Vagina (tissue), 2 donors: ENCODE measurements at regions not wholly inside any gene's neighbourhood (a gene's known extent, or its start where the extent isn't known, plus 50 kb on each side); places are given as distances from the start of the nearest gene placed in this dataset.

Experiments
- DNase-seq, 2 donors: peaks; one replicate each; pipeline ENCODE4 v3.0.0-alpha.2; 2017; ENCODE audit errors: extremely low spot score in 2 of 2
- H3K27ac ChIP-seq: fragments of 200-600 bp; sonication (generic); one replicate; pipeline ENCODE4 v1.5.1; 2019
- H3K27me3 ChIP-seq: fragments of 200-600 bp; sonication (generic); one replicate; pipeline ENCODE4 v1.5.1; 2019
- H3K36me3 ChIP-seq, 2 donors: fragments of 200-600 bp; sonication (generic); one replicate each; pipeline ENCODE4 v1.5.1; 2017 to 2019
- H3K4me1 ChIP-seq: fragments of 200-600 bp; sonication (generic); one replicate; pipeline ENCODE4 v1.5.1; 2019
- H3K4me3 ChIP-seq, 2 donors: fragments of 200-600 bp; sonication (generic); 1 replicate in 1 of 2; 2 replicates in 1 of 2; pipeline ENCODE4 v1.5.1; 2016 to 2019
- H3K9me3 ChIP-seq: fragments of 200-600 bp; sonication (generic); one replicate; pipeline ENCODE4 v1.5.1; 2019
- POLR2A ChIP-seq, 2 donors: fragments of 450-650 bp; IDR thresholded peaks; one replicate each; pipeline ENCODE4 v1.6.1; 2017; ENCODE audit warnings: antibody characterized with exemption in 2 of 2, mild to moderate bottlenecking in 2 of 2, moderate library complexity in 2 of 2
- POLR2AphosphoS5 ChIP-seq, 2 donors: sonication (generic); formaldehyde crosslinking; IDR thresholded peaks; one replicate each; pipeline ENCODE4 v1.9.0; 2017; ENCODE audit warnings: antibody characterized with exemption in 2 of 2, mild to moderate bottlenecking in 2 of 2, low read depth in 1 of 2; ENCODE audit not compliant: insufficient read depth in 1 of 2
- intact Hi-C: fragments of 100-400 bp; cut with DNase I; formaldehyde crosslinking; loops from one replicate; pipeline ENCODE4 v1.15.1; 2023
- TF ChIP-seq, protein P1 (sequence below), 3 experiments: fragments of 450-650 bp in 2 of 3; fragments of 200-600 bp in 1 of 3; sonication (generic) in 1 of 3; IDR thresholded peaks; one replicate each; pipeline ENCODE4 v1.5.1; 2017 to 2019; ENCODE audit warnings: antibody characterized with exemption in 3 of 3, mild to moderate bottlenecking in 2 of 3, moderate library complexity in 2 of 3

DNA sequence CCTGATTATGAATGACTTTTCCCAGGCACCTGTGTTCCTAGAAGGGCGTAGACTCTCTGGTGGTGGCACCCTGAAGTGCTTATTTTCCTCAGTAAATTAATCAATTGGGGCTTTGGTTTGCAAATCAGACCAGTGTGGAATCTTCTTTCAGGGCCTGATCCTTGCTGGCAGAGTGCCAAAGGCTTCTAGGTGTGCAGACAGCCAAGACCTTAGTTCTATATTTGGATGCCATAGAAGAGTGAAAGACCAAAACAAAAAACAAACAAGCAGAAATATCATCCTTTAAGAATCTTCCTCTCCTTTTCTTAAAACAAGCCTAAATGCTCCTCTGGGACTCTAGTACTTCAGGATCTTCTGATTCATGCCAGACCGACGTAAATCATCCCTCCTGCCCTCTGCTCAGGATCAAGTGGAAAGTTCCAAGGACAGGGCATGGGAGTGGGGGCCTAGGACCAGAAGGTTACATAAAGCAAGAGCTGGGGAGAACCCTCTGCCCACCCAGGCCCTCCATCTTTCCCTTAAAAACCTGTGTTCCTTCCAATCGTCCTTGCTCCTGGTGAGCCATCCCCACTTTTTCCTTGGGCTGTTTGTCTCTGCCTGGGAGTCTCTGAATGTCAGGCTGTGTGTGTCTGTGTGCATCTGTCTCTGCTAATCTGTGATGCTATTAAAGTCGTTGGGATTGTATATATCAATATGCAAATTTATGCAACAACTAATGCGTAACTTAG, 70.5 kb upstream of the MYLIP start:
- H3K27ac ChIP-seq, result no peak overlapping the region
- no peaks in the 10 kb centered on the region for H3K9me3 ChIP-seq
- H3K4me1 ChIP-seq, result no peaks in the 10 kb centered on the region
- no peaks in the 10 kb centered on the region for H3K36me3 ChIP-seq
- no peak for DNase-seq
- intact Hi-C loops, result no loop called here
- H3K4me3 ChIP-seq, result no peak overlapping the region
- H3K27me3 ChIP-seq, result no peaks in the 10 kb centered on the region
- TF ChIP-seq, protein P1, sequence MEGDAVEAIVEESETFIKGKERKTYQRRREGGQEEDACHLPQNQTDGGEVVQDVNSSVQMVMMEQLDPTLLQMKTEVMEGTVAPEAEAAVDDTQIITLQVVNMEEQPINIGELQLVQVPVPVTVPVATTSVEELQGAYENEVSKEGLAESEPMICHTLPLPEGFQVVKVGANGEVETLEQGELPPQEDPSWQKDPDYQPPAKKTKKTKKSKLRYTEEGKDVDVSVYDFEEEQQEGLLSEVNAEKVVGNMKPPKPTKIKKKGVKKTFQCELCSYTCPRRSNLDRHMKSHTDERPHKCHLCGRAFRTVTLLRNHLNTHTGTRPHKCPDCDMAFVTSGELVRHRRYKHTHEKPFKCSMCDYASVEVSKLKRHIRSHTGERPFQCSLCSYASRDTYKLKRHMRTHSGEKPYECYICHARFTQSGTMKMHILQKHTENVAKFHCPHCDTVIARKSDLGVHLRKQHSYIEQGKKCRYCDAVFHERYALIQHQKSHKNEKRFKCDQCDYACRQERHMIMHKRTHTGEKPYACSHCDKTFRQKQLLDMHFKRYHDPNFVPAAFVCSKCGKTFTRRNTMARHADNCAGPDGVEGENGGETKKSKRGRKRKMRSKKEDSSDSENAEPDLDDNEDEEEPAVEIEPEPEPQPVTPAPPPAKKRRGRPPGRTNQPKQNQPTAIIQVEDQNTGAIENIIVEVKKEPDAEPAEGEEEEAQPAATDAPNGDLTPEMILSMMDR (IDR thresholded peaks at IDR 0.05), result no peak
- TF ChIP-seq POLR2AphosphoS5 (IDR thresholded peaks at IDR 0.05; ENCODE audit: insufficient read depth in 1 of 2, low read depth in 1 of 2) (no peak), POLR2A (IDR thresholded peaks at IDR 0.05) (no peak)

DNA sequence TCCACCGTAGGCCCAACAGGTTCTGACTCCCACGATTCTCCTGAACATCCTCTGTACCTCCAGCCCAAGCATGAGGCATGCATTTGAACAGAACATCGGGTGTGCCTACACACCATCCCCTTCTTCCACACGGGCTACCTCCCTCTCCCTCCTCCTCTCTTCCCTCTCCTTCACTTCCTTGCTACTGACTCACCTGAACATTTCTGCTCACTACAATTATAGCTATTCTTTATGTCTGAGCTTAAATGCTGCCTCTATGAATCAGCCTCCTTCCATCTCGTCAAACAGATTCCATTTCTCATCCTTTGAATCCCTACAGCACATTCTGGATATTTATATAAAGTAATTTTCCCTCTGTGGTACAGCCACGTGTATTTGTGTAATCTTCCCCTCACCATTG, 71.4 kb upstream of the MYLIP start:
- no peak overlapping the region for H3K27ac ChIP-seq
- no peak overlapping the region for H3K4me3 ChIP-seq
- no peak for TF ChIP-seq POLR2AphosphoS5 (IDR thresholded peaks at IDR 0.05; ENCODE audit: insufficient read depth in 1 of 2, low read depth in 1 of 2)
- no peak for TF ChIP-seq POLR2A (IDR thresholded peaks at IDR 0.05)
- TF ChIP-seq, protein P1 (IDR thresholded peaks at IDR 0.05), result no peak
- H3K9me3 ChIP-seq, result no peaks in the 10 kb centered on the region
- no peaks in the 10 kb centered on the region for H3K4me1 ChIP-seq
- no peaks in the 10 kb centered on the region for H3K36me3 ChIP-seq
- intact Hi-C loops, result no loop called here
- no peaks in the 10 kb centered on the region for H3K27me3 ChIP-seq
- no peak for DNase-seq

DNA sequence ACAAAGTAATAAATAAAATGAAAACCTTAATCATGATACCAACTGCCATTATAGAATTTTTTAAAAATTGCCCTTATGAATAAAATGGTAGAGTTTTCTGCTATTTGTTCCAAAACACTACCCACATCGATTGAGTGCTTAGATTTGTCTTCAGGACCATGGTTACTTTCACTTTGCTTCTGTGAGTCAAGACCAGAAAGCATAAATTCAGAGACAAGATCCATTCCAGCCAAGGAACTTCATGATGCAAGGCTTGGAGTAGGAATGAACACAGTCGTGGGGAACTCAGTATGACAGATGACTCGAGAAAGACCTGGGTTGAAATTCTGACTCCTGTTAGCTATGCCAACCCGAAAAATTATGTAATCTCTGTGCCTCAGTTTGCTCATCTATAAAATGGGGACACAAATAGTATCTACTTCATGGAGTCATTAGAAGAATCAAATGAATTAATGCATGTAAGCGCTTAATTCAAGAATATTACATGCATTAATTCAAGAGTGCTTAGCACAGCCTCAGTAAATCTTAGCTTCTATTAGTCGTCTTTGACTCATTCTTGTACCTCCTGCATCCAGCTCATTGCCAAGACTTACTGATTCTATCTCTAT, 72.5 kb upstream of the MYLIP start:
- no peak for TF ChIP-seq POLR2AphosphoS5 (IDR thresholded peaks at IDR 0.05; ENCODE audit: insufficient read depth in 1 of 2, low read depth in 1 of 2)
- TF ChIP-seq POLR2A (IDR thresholded peaks at IDR 0.05), result no peak
- TF ChIP-seq, protein P1 (IDR thresholded peaks at IDR 0.05), result no peak
- no peaks in the 10 kb centered on the region for H3K4me1 ChIP-seq
- DNase-seq, result no peak
- H3K36me3 ChIP-seq, result no peaks in the 10 kb centered on the region
- no peak overlapping the region for H3K27ac ChIP-seq
- H3K27me3 ChIP-seq, result no peaks in the 10 kb centered on the region
- peak overlapping the region in 1 of 2 donors; percentile 15 for H3K4me3 ChIP-seq
- H3K9me3 ChIP-seq, result no peaks in the 10 kb centered on the region
- intact Hi-C loops, result no loop called here

DNA sequence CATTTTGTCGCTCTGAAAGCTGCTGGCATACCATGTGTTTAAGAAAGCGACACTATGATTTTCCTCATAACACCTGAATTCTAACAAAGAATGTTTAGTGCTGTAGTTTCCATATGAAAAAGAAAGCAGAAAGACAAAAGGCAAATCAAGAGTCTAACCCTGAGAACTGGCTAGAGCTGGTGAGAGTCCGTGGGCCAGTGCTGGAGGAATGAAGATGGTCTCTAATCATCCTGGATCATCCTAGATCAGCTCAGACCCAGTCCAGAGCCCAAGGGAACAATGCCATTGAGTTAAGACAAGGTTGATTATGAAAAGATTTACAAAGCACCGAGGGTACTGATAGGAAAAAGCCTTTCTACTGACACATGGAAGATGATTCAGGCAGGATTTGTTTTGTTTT, 73.0 kb upstream of the MYLIP start:
- intact Hi-C loops, result no loop called here
- peak overlapping the region in 1 of 2 donors; percentile 15 for H3K4me3 ChIP-seq
- H3K27ac ChIP-seq, result no peak overlapping the region

DNA sequence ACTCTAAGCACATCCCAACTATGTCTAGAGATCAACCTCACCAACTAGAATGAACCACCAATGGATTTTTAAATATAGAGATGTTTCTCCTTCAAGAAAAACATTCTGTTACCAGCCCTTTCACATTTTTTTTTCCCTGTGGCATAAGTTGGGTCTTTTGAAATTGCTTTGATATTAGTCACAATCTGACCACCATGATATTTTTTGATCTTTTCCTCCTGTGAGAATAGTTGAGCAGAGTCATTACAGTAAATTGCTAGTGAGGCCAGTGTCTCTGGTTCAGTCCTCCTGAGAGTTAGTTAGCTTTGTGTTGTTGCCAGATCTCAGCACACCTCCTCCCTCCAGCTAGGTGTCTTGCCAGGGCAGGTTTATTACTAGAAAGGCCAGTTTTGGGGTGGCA, 79.7 kb upstream of the MYLIP start:
- H3K4me1 ChIP-seq, result no peaks in the 10 kb centered on the region
- no peaks in the 10 kb centered on the region for H3K36me3 ChIP-seq
- TF ChIP-seq POLR2AphosphoS5 (IDR thresholded peaks at IDR 0.05; ENCODE audit: insufficient read depth in 1 of 2, low read depth in 1 of 2) (no peak), POLR2A (IDR thresholded peaks at IDR 0.05) (no peak)
- TF ChIP-seq, protein P1 (IDR thresholded peaks at IDR 0.05), result no peak
- H3K27me3 ChIP-seq, result no peaks in the 10 kb centered on the region
- H3K27ac ChIP-seq, result no peak overlapping the region
- no peak overlapping the region for H3K4me3 ChIP-seq
- H3K9me3 ChIP-seq, result no peaks in the 10 kb centered on the region
- intact Hi-C loops, result no loop called here
- DNase-seq, result no peak

More for the DNA sequence above, 73.0 kb upstream of the MYLIP start:
- H3K27me3 ChIP-seq, result no peaks in the 10 kb centered on the region
- no peak for DNase-seq
- no peaks in the 10 kb centered on the region for H3K9me3 ChIP-seq
- H3K4me1 ChIP-seq, result no peaks in the 10 kb centered on the region
- H3K36me3 ChIP-seq, result no peaks in the 10 kb centered on the region
- TF ChIP-seq POLR2A (IDR thresholded peaks at IDR 0.05), result no peak
